WTC11 (cell line): ENCODE measurements at regions not wholly inside any gene's neighbourhood (a gene's known extent, or its start where the extent isn't known, plus 50 kb on each side); places are given as distances from the start of the nearest gene placed in this dataset.

Experiments
- IRF2 ChIP-seq: sonication (generic); formaldehyde crosslinking; IDR thresholded peaks from 2 replicates; pipeline ENCODE4 v1.8.0; 2022; ENCODE audit warnings: low read depth, missing genetic modification reagents, borderline replicate concordance
- KAT7 ChIP-seq: sonication (generic); formaldehyde crosslinking; IDR thresholded peaks from 2 replicates; pipeline ENCODE4 v1.8.1; 2023; ENCODE audit warnings: missing genetic modification reagents, mild to moderate bottlenecking, borderline replicate concordance
- MXD4 ChIP-seq: fragments of 250-450 bp; sonication (Bioruptor Pico); IDR thresholded peaks from 2 replicates; pipeline ENCODE4 v1.8.0; 2021; ENCODE audit warnings: mild to moderate bottlenecking, moderate library complexity, borderline replicate concordance
- NFE2L1 ChIP-seq: sonication (generic); formaldehyde crosslinking; IDR thresholded peaks from 2 replicates; pipeline ENCODE4 v1.8.1; 2023; ENCODE audit warnings: missing genetic modification reagents
- SMAD3 ChIP-seq: sonication (generic); formaldehyde crosslinking; IDR thresholded peaks from 2 replicates; pipeline ENCODE4 v1.8.0; 2022; ENCODE audit warnings: missing genetic modification reagents, mild to moderate bottlenecking, borderline replicate concordance
- TEAD4 ChIP-seq: sonication (generic); formaldehyde crosslinking; IDR thresholded peaks from 2 replicates; pipeline ENCODE4 v1.8.0; 2022; ENCODE audit warnings: mild to moderate bottlenecking, missing genetic modification reagents
- TF ChIP-seq, protein P1 (sequence below): sonication (generic); formaldehyde crosslinking; conservative IDR thresholded peaks from 2 replicates; pipeline ENCODE4 v1.8.1; 2022; ENCODE audit warnings: mild to moderate bottlenecking, missing genetic modification reagents
- TF ChIP-seq, protein P2 (sequence below): fragments of 200-600 bp; IDR thresholded peaks from 2 replicates; pipeline ENCODE4 v1.8.0; 2022; ENCODE audit warnings: antibody characterized with exemption
- TF ChIP-seq, protein P3 (sequence below): fragments of 250-450 bp; sonication (Bioruptor Pico); IDR thresholded peaks from 2 replicates; pipeline ENCODE4 v1.9.0; 2021; ENCODE audit warnings: moderate library complexity, mild to moderate bottlenecking, inconsistent platforms, borderline replicate concordance
- TF ChIP-seq, protein P4 (sequence below): fragments of 250-450 bp; sonication (Bioruptor Pico); IDR thresholded peaks from 2 replicates; pipeline ENCODE4 v1.8.0; 2021; ENCODE audit warnings: mild to moderate bottlenecking

DNA sequence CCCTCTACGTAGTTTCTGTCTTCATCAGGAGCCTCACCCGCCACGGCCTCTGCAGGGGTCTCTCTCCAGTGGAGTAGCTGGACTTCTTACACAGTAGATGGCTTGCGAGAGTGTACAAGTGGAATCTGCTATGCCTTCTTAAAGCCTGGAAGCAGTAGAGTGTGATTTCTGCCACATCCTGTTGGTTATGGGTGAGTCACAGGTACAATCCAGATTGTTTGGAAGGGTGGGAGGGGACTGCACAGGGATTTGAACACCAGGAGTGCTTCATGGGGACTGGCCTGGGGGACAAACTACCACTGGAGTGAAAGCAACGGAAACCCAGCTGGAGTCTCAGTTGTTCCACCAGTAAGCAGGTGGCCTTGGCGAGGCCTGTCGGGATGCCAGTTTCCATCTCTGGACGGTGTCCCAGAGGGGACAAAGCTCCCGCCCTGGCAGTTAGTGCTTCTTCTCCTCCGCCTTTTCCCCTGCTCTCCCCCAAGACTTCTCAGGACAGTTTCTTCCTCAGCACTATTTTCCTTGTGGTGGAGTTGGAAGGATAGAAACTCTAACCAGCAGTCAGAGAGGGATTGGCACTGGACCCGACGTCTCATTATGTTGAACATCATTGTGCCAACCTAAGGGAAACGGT is 85.0 kb upstream of the RCN1 start:
- TF ChIP-seq MXD4 (no peak), TEAD4 (CRISPR knock-in tag) (no peak), KAT7 (CRISPR knock-in tag) (no peak), IRF2 (CRISPR knock-in tag) (no peak), SMAD3 (no peak), NFE2L1 (CRISPR knock-in tag) (no peak)
- TF ChIP-seq, protein P1, sequence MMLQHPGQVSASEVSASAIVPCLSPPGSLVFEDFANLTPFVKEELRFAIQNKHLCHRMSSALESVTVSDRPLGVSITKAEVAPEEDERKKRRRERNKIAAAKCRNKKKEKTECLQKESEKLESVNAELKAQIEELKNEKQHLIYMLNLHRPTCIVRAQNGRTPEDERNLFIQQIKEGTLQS (CRISPR knock-in tag) = no peak
- TF ChIP-seq, protein P2, sequence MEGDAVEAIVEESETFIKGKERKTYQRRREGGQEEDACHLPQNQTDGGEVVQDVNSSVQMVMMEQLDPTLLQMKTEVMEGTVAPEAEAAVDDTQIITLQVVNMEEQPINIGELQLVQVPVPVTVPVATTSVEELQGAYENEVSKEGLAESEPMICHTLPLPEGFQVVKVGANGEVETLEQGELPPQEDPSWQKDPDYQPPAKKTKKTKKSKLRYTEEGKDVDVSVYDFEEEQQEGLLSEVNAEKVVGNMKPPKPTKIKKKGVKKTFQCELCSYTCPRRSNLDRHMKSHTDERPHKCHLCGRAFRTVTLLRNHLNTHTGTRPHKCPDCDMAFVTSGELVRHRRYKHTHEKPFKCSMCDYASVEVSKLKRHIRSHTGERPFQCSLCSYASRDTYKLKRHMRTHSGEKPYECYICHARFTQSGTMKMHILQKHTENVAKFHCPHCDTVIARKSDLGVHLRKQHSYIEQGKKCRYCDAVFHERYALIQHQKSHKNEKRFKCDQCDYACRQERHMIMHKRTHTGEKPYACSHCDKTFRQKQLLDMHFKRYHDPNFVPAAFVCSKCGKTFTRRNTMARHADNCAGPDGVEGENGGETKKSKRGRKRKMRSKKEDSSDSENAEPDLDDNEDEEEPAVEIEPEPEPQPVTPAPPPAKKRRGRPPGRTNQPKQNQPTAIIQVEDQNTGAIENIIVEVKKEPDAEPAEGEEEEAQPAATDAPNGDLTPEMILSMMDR = no peak
- TF ChIP-seq, protein P3, sequence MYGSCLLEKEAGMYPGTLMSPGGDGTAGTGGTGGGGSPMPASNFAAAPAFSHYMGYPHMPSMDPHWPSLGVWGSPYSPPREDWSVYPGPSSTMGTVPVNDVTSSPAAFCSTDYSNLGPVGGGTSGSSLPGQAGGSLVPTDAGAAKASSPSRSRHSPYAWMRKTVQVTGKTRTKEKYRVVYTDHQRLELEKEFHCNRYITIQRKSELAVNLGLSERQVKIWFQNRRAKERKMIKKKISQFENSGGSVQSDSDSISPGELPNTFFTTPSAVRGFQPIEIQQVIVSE = no peak
- TF ChIP-seq, protein P4, sequence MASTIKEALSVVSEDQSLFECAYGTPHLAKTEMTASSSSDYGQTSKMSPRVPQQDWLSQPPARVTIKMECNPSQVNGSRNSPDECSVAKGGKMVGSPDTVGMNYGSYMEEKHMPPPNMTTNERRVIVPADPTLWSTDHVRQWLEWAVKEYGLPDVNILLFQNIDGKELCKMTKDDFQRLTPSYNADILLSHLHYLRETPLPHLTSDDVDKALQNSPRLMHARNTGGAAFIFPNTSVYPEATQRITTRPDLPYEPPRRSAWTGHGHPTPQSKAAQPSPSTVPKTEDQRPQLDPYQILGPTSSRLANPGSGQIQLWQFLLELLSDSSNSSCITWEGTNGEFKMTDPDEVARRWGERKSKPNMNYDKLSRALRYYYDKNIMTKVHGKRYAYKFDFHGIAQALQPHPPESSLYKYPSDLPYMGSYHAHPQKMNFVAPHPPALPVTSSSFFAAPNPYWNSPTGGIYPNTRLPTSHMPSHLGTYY (CRISPR knock-in tag) = no peak
